Right atrium auricular region (tissue), 2 donors: ENCODE measurements at regions not wholly inside any gene's neighbourhood (a gene's known extent, or its start where the extent isn't known, plus 50 kb on each side); places are given as distances from the start of the nearest gene placed in this dataset.

ENCODE experiments used
- DNase-seq: peaks from one replicate; pipeline ENCODE4 v3.0.0-alpha.2; 2019; ENCODE audit warnings: low spot score
- H3K27ac ChIP-seq, 2 donors: fragments of 200-600 bp; sonication (generic); 1 replicate in 1 of 2; 2 replicates in 1 of 2; pipeline ENCODE4 v1.5.1; 2016 to 2019
- H3K27me3 ChIP-seq, 2 donors: fragments of 200-600 bp; sonication (generic); one replicate each; pipeline versions ENCODE4 v1.5.1 to v1.6.0; 2017 to 2019
- H3K36me3 ChIP-seq: fragments of 200-600 bp; sonication (generic); one replicate; pipeline ENCODE4 v1.5.1; 2016
- H3K4me1 ChIP-seq, 2 donors: fragments of 200-600 bp; sonication (generic); one replicate each; pipeline versions ENCODE4 v1.5.1 to v1.6.0; 2017 to 2019
- H3K4me3 ChIP-seq, 2 donors: fragments of 200-600 bp; sonication (generic); 1 replicate in 1 of 2; 2 replicates in 1 of 2; pipeline ENCODE4 v1.5.1; 2017 to 2019; ENCODE audit warnings: mild to moderate bottlenecking in 1 of 2, moderate library complexity in 1 of 2
- H3K9me3 ChIP-seq, 2 donors: fragments of 200-600 bp; sonication (generic); one replicate each; pipeline ENCODE4 v1.5.1; 2019
- TF ChIP-seq, protein P1 (sequence below), 2 donors: fragments of 200-600 bp; sonication (generic); IDR thresholded peaks; one replicate each; pipeline ENCODE4 v1.5.1; 2019; ENCODE audit warnings: antibody characterized with exemption in 2 of 2

DNA sequence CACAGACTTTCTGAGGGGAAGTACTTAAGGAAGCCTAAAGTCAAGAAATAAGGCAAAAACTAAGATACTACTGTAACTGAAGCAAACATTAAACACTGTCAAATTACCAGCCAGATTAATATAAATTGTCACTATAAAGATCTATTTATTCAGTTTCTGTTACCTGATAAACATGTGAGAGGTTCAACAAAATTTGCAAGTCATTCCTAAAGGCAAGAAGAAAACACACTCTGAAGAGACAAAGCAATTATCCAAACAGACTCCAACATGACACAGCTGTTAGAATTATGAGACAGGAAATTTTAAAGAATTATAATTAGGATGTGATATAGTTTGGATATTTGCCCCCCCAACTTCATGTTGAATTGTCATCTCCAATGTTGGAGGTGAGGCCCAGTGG, 140.4 kb upstream of the COL3A1 start:
- H3K27ac ChIP-seq, result no peak overlapping the region
- H3K4me1 ChIP-seq, result no peaks in the 10 kb centered on the region
- H3K27me3 ChIP-seq, result no peaks in the 10 kb centered on the region
- H3K9me3 ChIP-seq, result peaks cover 0 to 15% of the 10 kb centered on the region in 2 donors
- no peak overlapping the region for H3K4me3 ChIP-seq
- no peaks in the 10 kb centered on the region for H3K36me3 ChIP-seq
- TF ChIP-seq, protein P1, sequence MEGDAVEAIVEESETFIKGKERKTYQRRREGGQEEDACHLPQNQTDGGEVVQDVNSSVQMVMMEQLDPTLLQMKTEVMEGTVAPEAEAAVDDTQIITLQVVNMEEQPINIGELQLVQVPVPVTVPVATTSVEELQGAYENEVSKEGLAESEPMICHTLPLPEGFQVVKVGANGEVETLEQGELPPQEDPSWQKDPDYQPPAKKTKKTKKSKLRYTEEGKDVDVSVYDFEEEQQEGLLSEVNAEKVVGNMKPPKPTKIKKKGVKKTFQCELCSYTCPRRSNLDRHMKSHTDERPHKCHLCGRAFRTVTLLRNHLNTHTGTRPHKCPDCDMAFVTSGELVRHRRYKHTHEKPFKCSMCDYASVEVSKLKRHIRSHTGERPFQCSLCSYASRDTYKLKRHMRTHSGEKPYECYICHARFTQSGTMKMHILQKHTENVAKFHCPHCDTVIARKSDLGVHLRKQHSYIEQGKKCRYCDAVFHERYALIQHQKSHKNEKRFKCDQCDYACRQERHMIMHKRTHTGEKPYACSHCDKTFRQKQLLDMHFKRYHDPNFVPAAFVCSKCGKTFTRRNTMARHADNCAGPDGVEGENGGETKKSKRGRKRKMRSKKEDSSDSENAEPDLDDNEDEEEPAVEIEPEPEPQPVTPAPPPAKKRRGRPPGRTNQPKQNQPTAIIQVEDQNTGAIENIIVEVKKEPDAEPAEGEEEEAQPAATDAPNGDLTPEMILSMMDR (IDR thresholded peaks at IDR 0.05), result no peak
- DNase-seq, result no peak

DNA sequence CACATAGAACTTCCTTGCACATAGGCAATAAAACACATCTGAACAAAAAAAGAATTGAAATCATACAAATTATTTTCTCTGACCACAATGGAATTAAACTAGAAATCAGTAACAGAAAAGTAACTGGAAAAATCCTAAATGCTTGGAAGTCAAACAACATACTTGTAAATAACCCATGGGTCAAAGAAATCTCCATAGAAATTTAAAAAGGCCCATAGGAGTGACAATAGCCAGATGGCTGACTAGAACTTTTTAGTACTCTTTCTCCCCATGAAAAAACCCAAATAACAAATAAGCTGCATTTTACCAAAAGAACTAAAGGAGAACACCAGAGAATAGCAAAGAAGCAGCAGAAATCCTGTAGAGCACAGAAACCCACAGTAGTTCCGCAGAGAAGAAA, 139.2 kb upstream of the COL3A1 start:
- Histone ChIP-seq H3K9me3 (peaks cover 0 to 16% of the 10 kb centered on the region in 2 donors), H3K27ac (no peak overlapping the region), H3K27me3 (no peaks in the 10 kb centered on the region), H3K4me1 (no peaks in the 10 kb centered on the region), H3K36me3 (no peaks in the 10 kb centered on the region), H3K4me3 (no peak overlapping the region)
- TF ChIP-seq, protein P1 (IDR thresholded peaks at IDR 0.05), result no peak
- DNase-seq, result no peak

DNA sequence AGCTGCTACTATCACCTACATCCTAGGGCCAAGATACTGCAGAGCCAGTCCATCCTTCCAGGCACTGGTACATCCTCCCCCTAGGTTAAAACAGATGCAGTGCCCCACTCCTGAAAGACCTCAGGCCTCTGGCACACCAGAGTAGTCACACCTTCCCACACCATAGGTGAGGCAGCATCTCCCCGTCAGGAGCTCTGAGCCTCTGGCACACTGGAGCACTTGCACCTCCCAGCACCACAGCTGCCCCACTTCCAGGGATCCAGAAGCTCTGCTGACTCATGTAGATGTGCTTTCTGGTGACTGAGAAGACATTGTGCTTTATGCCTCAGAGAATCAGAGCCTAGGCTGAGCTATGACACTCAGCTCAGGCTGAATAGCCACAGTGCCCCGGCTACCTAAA, 138.4 kb upstream of the COL3A1 start:
- Histone ChIP-seq H3K36me3 (no peaks in the 10 kb centered on the region), H3K9me3 (peaks cover 0 to 13% of the 10 kb centered on the region in 2 donors), H3K27me3 (no peaks in the 10 kb centered on the region), H3K4me1 (no peaks in the 10 kb centered on the region), H3K27ac (no peak overlapping the region), H3K4me3 (no peak overlapping the region)
- no peak for DNase-seq
- TF ChIP-seq, protein P1 (IDR thresholded peaks at IDR 0.05), result no peak

DNA sequence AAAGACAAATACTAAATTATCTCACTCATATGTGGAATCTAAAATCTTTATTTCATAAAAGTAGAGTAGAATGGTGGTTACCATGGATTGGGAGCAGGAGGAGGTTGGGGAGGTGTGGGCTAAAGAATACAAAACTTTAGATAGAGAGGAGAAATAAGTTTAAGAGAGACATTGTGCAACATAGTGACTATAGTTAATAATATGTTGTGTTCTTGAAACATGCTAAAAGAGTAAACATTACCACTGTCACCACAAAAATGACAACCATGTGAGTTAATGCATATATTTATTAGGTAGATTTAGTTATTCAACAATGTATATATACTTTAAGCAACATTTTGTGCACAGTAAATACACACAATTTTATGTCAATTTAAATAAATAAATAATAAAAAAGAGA, 128.5 kb upstream of the COL3A1 start:
- no peak overlapping the region for H3K4me3 ChIP-seq
- H3K4me1 ChIP-seq, result no peaks in the 10 kb centered on the region
- H3K36me3 ChIP-seq, result no peaks in the 10 kb centered on the region
- H3K9me3 ChIP-seq, result peaks cover 0 to 15% of the 10 kb centered on the region in 2 donors
- TF ChIP-seq, protein P1 (IDR thresholded peaks at IDR 0.05), result no peak
- H3K27me3 ChIP-seq, result no peaks in the 10 kb centered on the region
- DNase-seq, result no peak
- no peak overlapping the region for H3K27ac ChIP-seq

DNA sequence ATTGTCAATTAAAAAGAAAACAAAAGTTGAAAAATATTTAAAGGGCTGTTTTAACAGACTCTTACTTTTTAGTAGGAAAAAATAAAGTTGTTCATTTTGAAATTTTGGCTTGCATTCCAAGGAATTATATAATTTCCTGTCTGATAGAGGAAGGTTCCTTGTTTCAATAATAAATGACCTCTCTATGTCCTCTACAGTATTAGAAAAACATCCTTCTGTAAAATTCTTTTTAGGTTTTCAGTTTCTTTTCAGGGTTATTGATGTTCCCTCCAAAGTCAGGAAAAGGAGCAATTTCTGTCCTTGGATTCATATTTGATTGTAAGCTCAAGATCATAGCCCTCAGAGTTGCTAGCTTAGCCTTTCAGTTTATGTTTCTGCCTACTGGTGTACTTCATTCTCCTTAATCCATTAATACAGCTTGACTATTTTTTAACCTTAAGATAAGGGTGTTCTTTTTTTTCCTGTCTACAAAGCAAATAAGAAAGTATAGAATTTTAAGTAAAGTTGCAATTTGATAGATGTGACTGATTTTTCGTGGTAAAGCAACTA, 125.2 kb upstream of the COL3A1 start:
- H3K27ac ChIP-seq, result no peak overlapping the region
- no peaks in the 10 kb centered on the region for H3K27me3 ChIP-seq
- TF ChIP-seq, protein P1 (IDR thresholded peaks at IDR 0.05), result no peak
- H3K36me3 ChIP-seq, result no peaks in the 10 kb centered on the region
- H3K4me1 ChIP-seq, result no peaks in the 10 kb centered on the region
- no peak for DNase-seq
- no peak overlapping the region for H3K4me3 ChIP-seq
- H3K9me3 ChIP-seq, result peaks cover 0 to 15% of the 10 kb centered on the region in 2 donors

DNA sequence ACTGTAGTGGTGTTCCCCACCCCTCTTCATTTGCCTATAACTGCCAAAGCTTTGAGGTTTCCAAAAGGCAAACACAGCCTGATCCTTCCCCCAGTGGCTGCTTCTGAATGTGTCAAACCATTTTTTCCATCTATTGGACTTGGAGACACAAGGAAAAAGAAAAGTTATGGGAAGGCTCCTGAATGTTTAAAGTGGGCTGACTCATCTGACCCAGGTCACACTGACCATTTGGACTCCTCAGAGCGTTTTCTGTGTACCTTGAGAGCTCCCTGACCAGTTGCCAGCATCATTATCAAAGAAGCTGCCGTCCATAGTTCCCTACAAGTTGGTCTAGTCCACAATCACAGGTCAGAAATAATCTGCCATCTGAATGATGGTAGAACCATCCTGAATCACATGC, 123.4 kb upstream of the COL3A1 start:
- DNase-seq, result no peak
- H3K4me3 ChIP-seq, result no peak overlapping the region
- no peaks in the 10 kb centered on the region for H3K4me1 ChIP-seq
- no peaks in the 10 kb centered on the region for H3K36me3 ChIP-seq
- TF ChIP-seq, protein P1 (IDR thresholded peaks at IDR 0.05), result no peak
- H3K27me3 ChIP-seq, result no peaks in the 10 kb centered on the region
- H3K9me3 ChIP-seq, result peaks cover 0 to 11% of the 10 kb centered on the region in 2 donors
- H3K27ac ChIP-seq, result no peak overlapping the region
